ENCODE measurements at regions not wholly inside any gene's neighbourhood (a gene's known extent, or its start where the extent isn't known, plus 50 kb on each side); places are given as distances from the start of the nearest gene placed in this dataset.

GRCh38 chr12:31804185-31804504 lies 75.3 kb upstream of the AMN1 start:
- H3K4me3 ChIP-seq: no peak overlapping the region
- H3K27me3 ChIP-seq: no peaks in the 10 kb centered on the region
- H3K9me3 ChIP-seq: no peaks in the 10 kb centered on the region
- intact Hi-C loops (cut with DNase I; ENCODE audit: low total_unique reads) (no loop called here), in situ Hi-C loops (cut with MboI; ENCODE audit: low pct_ligation_motif_present in 1 of 4, low pct_unique_long_range_greater_than_20kb in 1 of 4, low sequenced_read_pairs in 3 of 4) (loop anchor here in 1 of 4 donors (25.0 kb wide), 1 partner anchor 117 kb away; no protein-coding TSS in a partner anchor)
- no peaks in the 10 kb centered on the region for H3K4me1 ChIP-seq
- no peak for DNase-seq
- H3K27ac ChIP-seq: no peak overlapping the region
- TF ChIP-seq EP300 (IDR thresholded peaks at IDR 0.05; ENCODE audit: low read depth): no peak
- TF ChIP-seq CTCF (IDR thresholded peaks at IDR 0.05): no peak
- TF ChIP-seq POLR2A (IDR thresholded peaks at IDR 0.05): no peak
- no peak for TF ChIP-seq POLR2AphosphoS5 (IDR thresholded peaks at IDR 0.05)
- WGBS, 2 donors (ENCODE audit: low coverage in 1 of 2): 50 to 78% methylated on average over 1 of the region's 1 CpG
- H3K36me3 ChIP-seq: no peaks in the 10 kb centered on the region

DNA sequence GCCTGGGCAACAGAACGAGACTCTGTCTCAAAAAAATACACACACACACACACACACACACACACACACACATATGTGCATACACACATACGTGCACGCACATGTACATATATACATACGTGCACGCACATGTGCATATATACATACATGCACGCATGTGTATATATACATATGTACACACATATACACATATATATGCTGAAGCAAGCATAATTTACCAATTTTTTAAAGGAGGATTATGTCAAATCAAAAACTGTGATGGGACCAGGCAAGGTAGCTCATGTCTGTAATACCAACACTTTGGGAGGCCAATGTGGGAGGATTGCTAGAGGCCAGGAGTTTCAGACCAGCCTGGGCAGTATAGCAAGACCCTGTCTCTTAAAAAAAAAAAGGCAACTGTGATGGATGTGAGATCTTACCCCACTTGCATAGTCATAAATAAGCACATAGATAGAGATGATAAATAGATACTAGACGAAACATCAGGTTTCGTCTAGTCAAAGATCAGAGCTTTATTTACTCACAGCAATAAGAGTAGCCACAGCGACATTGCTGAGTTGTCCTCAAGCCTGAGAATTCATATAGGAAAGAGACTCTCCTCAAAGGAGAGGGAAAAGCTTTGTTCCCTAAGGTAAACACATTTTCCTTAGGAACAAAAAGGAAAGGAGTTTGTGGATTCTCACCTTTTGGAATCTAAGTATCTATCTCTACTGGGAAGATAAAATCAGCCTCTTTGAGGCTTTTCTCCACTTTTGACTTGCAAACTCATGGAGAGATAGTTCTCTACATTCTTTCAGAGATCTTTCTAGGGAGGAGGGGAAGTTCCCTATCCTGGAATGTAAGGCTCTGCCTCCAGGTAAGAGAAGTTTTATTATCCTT lies 74.7 kb upstream of the AMN1 start:
- WGBS, 2 donors (ENCODE audit: low coverage in 1 of 2): 91 to 93% methylated on average over 4 to 9 of the region's 9 CpGs
- DNase-seq: no peak
- Histone ChIP-seq H3K36me3 (no peaks in the 10 kb centered on the region), H3K27ac (no peak overlapping the region), H3K9me3 (no peaks in the 10 kb centered on the region), H3K4me3 (no peak overlapping the region), H3K27me3 (no peaks in the 10 kb centered on the region), H3K4me1 (no peaks in the 10 kb centered on the region)
- TF ChIP-seq POLR2AphosphoS5 (IDR thresholded peaks at IDR 0.05): no peak
- TF ChIP-seq CTCF (IDR thresholded peaks at IDR 0.05): no peak
- no peak for TF ChIP-seq POLR2A (IDR thresholded peaks at IDR 0.05)
- no peak for TF ChIP-seq EP300 (IDR thresholded peaks at IDR 0.05; ENCODE audit: low read depth)
- intact Hi-C loops (cut with DNase I; ENCODE audit: low total_unique reads) (no loop called here), in situ Hi-C loops (cut with MboI; ENCODE audit: low pct_ligation_motif_present in 1 of 4, low pct_unique_long_range_greater_than_20kb in 1 of 4, low sequenced_read_pairs in 3 of 4) (loop anchor here in 1 of 4 donors (25.0 kb wide), 1 partner anchor 116 kb away; no protein-coding TSS in a partner anchor)

DNA sequence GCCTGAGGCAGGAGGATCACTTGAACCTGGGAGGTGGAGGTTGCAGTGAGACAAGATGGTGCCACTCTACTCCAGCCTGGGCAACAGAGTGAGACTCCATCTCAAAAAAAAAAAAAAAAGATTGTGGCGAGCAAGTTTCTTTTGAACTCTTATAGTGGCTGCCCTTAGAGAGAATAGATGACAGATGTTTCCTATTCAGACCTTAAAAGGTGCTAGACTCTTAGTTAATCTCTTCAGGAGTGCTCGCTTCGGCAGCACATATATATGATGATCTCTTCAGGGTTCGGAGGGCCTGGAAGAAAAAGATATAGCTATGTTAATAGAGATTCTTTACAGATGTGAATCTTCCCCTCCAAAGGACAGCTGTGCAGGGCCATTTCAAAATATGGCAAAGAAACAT lies 73.1 kb upstream of the AMN1 start:
- Histone ChIP-seq H3K4me3 (no peak overlapping the region), H3K4me1 (no peaks in the 10 kb centered on the region), H3K27me3 (no peaks in the 10 kb centered on the region), H3K9me3 (no peaks in the 10 kb centered on the region), H3K36me3 (no peaks in the 10 kb centered on the region), H3K27ac (no peak overlapping the region)
- intact Hi-C loops (cut with DNase I; ENCODE audit: low total_unique reads): no loop called here
- DNase-seq: no peak
- in situ Hi-C loops (cut with MboI; ENCODE audit: low pct_ligation_motif_present in 1 of 4, low pct_unique_long_range_greater_than_20kb in 1 of 4, low sequenced_read_pairs in 3 of 4): loop anchor here in 1 of 4 donors (25.0 kb wide), 1 partner anchor 115 kb away; no protein-coding TSS in a partner anchor
- 88 to 93% methylated on average over 1 to 4 of the region's 4 CpGs for WGBS, 2 donors (ENCODE audit: low coverage in 1 of 2)
- TF ChIP-seq POLR2AphosphoS5 (IDR thresholded peaks at IDR 0.05) (no peak), CTCF (IDR thresholded peaks at IDR 0.05) (no peak), POLR2A (IDR thresholded peaks at IDR 0.05) (no peak), EP300 (IDR thresholded peaks at IDR 0.05; ENCODE audit: low read depth) (no peak)

- DNase-seq: no peak
- H3K27me3 ChIP-seq: no peaks in the 10 kb centered on the region
- H3K4me1 ChIP-seq: no peaks in the 10 kb centered on the region
- intact Hi-C loops (cut with DNase I; ENCODE audit: low total_unique reads): no loop called here
- H3K9me3 ChIP-seq: no peaks in the 10 kb centered on the region
- no peaks in the 10 kb centered on the region for H3K36me3 ChIP-seq
- in situ Hi-C loops (cut with MboI; ENCODE audit: low pct_ligation_motif_present in 1 of 4, low pct_unique_long_range_greater_than_20kb in 1 of 4, low sequenced_read_pairs in 3 of 4): no loop called here
- H3K4me3 ChIP-seq: no peak overlapping the region
- TF ChIP-seq CTCF (IDR thresholded peaks at IDR 0.05) (no peak), POLR2AphosphoS5 (IDR thresholded peaks at IDR 0.05) (no peak), POLR2A (IDR thresholded peaks at IDR 0.05) (no peak), EP300 (IDR thresholded peaks at IDR 0.05; ENCODE audit: low read depth) (no peak)
- WGBS, 2 donors (ENCODE audit: low coverage in 1 of 2): 91 to 100% methylated on average over 2 to 13 of the region's 13 CpGs
- H3K27ac ChIP-seq: no peak overlapping the region
These were observed 68.5 kb upstream of the AMN1 start for GRCh38 chr12:31797230-31797872.

All from transverse colon (tissue), 4 donors.